H1 (cell line): ENCODE measurements at regions not wholly inside any gene's neighbourhood (a gene's known extent, or its start where the extent isn't known, plus 50 kb on each side); places are given as distances from the start of the nearest gene placed in this dataset.

Experiments
- CTCF ChIA-PET: fragments of 300-600 bp; sonication (Branson Sonifier 250); formaldehyde crosslinking; loops from one replicate; lab custom pipeline; 2021; ENCODE audit not compliant: partially characterized antibody; lab: Charles Lee
- POLR2A ChIA-PET: fragments of 300-600 bp; sonication (Branson Sonifier 250); formaldehyde crosslinking; loops from one replicate; lab custom pipeline; 2021; ENCODE audit warnings: inconsistent platforms; ENCODE audit not compliant: partially characterized antibody; lab: Charles Lee
- DNase-seq, 2 experiments: peaks; one replicate each; pipeline versions ENCODE4 v3.0.0 to v3.0.0-alpha.2; 2010 to 2022; ENCODE audit warnings: low spot score in 2 of 2, low read depth in 1 of 2, mixed read lengths in 1 of 2
- FAIRE-seq: peaks from 2 replicates; lab custom pipeline; 2011; peaks lifted over from hg19 to GRCh38; lab: Jason Lieb, UNC
- H2AFZ ChIP-seq: 2 replicates; pipeline ENCODE4 v1.8.1; 2012; ENCODE audit warnings: low read length, inconsistent platforms
- H2AK5ac ChIP-seq: 2 replicates; pipeline ENCODE4 v1.6.1; 2013; ENCODE audit warnings: low read depth, low read length
- H2BK120ac ChIP-seq: replicated peaks from 2 replicates; pipeline ENCODE3; 2013; ENCODE audit warnings: low read depth, low read length, inconsistent platforms
- H2BK12ac ChIP-seq: 2 replicates; pipeline ENCODE4 v1.6.1; 2013; ENCODE audit warnings: low read depth, low read length
- H2BK15ac ChIP-seq: 2 replicates; pipeline ENCODE4 v1.6.1; 2013; ENCODE audit warnings: low read length
- H2BK20ac ChIP-seq: 2 replicates; pipeline ENCODE4 v1.6.1; 2013; ENCODE audit warnings: low read length
- H2BK5ac ChIP-seq: 2 replicates; pipeline ENCODE4 v1.6.1; 2013; ENCODE audit warnings: low read depth, low read length
- H3K14ac ChIP-seq: 2 replicates; pipeline ENCODE4 v1.6.1; 2013; ENCODE audit warnings: inconsistent platforms; ENCODE audit not compliant: insufficient read length
- H3K18ac ChIP-seq: 2 replicates; pipeline ENCODE4 v1.6.1; 2013; ENCODE audit warnings: low read length; ENCODE audit errors: extremely low read depth
- H3K23ac ChIP-seq: 2 replicates; pipeline ENCODE4 v1.6.1; 2013; ENCODE audit warnings: inconsistent platforms; ENCODE audit not compliant: insufficient read length
- H3K23me2 ChIP-seq: 2 replicates; pipeline ENCODE4 v1.6.1; 2013; ENCODE audit warnings: low read depth, low read length
- H3K27ac ChIP-seq: 2 replicates; pipeline ENCODE4 v1.6.1; 2011; ENCODE audit warnings: low read depth, low read length, inconsistent platforms
- H3K27me3 ChIP-seq, 4 experiments: replicated peaks in 1 of 4; 1 replicate in 1 of 4; 2 replicates in 3 of 4; pipeline versions ENCODE4 v1.6.1 to v1.8.1; 2011 to 2013; ENCODE audit warnings: low read length in 3 of 4, mild to moderate bottlenecking in 3 of 4, inconsistent platforms in 2 of 4, mixed read lengths in 2 of 4, moderate library complexity in 1 of 4; ENCODE audit not compliant: control insufficient read depth in 3 of 4, insufficient read depth in 3 of 4; ENCODE audit errors: extremely low read depth in 1 of 4
- H3K36me3 ChIP-seq, 4 experiments: 2 replicates each; pipeline versions ENCODE4 v1.6.1 to v1.8.1; 2011 to 2013; ENCODE audit warnings: mild to moderate bottlenecking in 4 of 4, low read length in 3 of 4, moderate library complexity in 2 of 4, control low read depth in 1 of 4, inconsistent platforms in 1 of 4; ENCODE audit not compliant: insufficient read depth in 4 of 4, control insufficient read depth in 2 of 4
- H3K4ac ChIP-seq: replicated peaks from 2 replicates; pipeline ENCODE3; 2013; ENCODE audit warnings: low read length, low read depth, mixed read lengths, inconsistent platforms; ENCODE audit not compliant: insufficient read length
- H3K4me1 ChIP-seq, 4 experiments: replicated peaks in 1 of 4; 1 replicate in 1 of 4; 2 replicates in 3 of 4; pipeline versions ENCODE4 v1.6.1 to v1.8.1; 2011 to 2013; ENCODE audit warnings: low read length in 3 of 4, inconsistent platforms in 2 of 4, mixed read lengths in 1 of 4; ENCODE audit not compliant: insufficient read depth in 4 of 4, control insufficient read depth in 3 of 4
- H3K4me2 ChIP-seq, 2 experiments: 2 replicates each; pipeline versions ENCODE4 v1.6.1 to v1.8.1; 2011 to 2013; ENCODE audit warnings: low read depth in 2 of 2, low read length in 2 of 2, control low read depth in 1 of 2, inconsistent platforms in 1 of 2, mild to moderate bottlenecking in 1 of 2; ENCODE audit not compliant: insufficient read depth in 1 of 2
- H3K4me3 ChIP-seq, 4 experiments: fragments of 200-600, 300-600 bp in 1 of 4; sonication (generic), shearing (Covaris generic), sonication (Bioruptor Twin) in 1 of 4; 2 replicates each; pipeline versions ENCODE4 v1.5.1 to v1.8.1; 2011 to 2016; ENCODE audit warnings: low read length in 4 of 4, low read depth in 3 of 4, control low read depth in 2 of 4, inconsistent platforms in 2 of 4, mild to moderate bottlenecking in 2 of 4, mixed read lengths in 1 of 4, moderate library complexity in 1 of 4; ENCODE audit not compliant: insufficient read depth in 2 of 4; ENCODE audit errors: extremely low read depth in 1 of 4
- H3K56ac ChIP-seq: replicated peaks from 2 replicates; pipeline ENCODE3; 2013; ENCODE audit warnings: low read depth, mild to moderate bottlenecking, mixed read lengths, low read length, inconsistent platforms; ENCODE audit not compliant: insufficient read length
- H3K79me1 ChIP-seq: 2 replicates; pipeline ENCODE4 v1.6.1; 2013; ENCODE audit warnings: low read depth, low read length, control low read depth
- H3K79me2 ChIP-seq, 2 experiments: 2 replicates each; pipeline versions ENCODE4 v1.6.1 to v1.8.1; 2012 to 2013; ENCODE audit warnings: low read length in 2 of 2, mild to moderate bottlenecking in 2 of 2, inconsistent platforms in 1 of 2; ENCODE audit not compliant: insufficient read depth in 2 of 2, control insufficient read depth in 1 of 2
- H3K9ac ChIP-seq, 4 experiments: replicated peaks in 1 of 4; 1 replicate in 1 of 4; 2 replicates in 3 of 4; pipeline versions ENCODE4 v1.6.1 to v1.8.1; 2011 to 2013; ENCODE audit warnings: low read depth in 3 of 4, low read length in 3 of 4, control low read depth in 2 of 4, mild to moderate bottlenecking in 2 of 4, moderate library complexity in 2 of 4, inconsistent platforms in 1 of 4; ENCODE audit errors: extremely low read depth in 1 of 4
- H3K9me3 ChIP-seq, 2 experiments: 2 replicates each; pipeline versions ENCODE4 v1.6.1 to v1.8.1; 2012 to 2013; ENCODE audit warnings: mild to moderate bottlenecking in 2 of 2, moderate library complexity in 2 of 2, control low read depth in 1 of 2, inconsistent platforms in 1 of 2, low read depth in 1 of 2, low read length in 1 of 2, mixed read lengths in 1 of 2; ENCODE audit not compliant: insufficient read depth in 2 of 2
- H4K20me1 ChIP-seq, 2 experiments: replicated peaks in 1 of 2; 2 replicates each; pipeline versions ENCODE3 to v1.8.1; 2011 to 2013; ENCODE audit warnings: inconsistent platforms in 2 of 2, low read length in 2 of 2, mild to moderate bottlenecking in 1 of 2; ENCODE audit not compliant: insufficient read depth in 2 of 2, control insufficient read depth in 1 of 2
- H4K5ac ChIP-seq: 2 replicates; pipeline ENCODE4 v1.6.1; 2013; ENCODE audit warnings: low read length, low read depth, mixed read lengths, inconsistent platforms; ENCODE audit not compliant: insufficient read length
- H4K8ac ChIP-seq: 2 replicates; pipeline ENCODE4 v1.8.0; 2013; ENCODE audit warnings: mild to moderate bottlenecking, moderate library complexity, low read length, inconsistent platforms; ENCODE audit not compliant: insufficient read depth; ENCODE audit errors: extremely low read depth
- H4K91ac ChIP-seq: replicated peaks from 2 replicates; pipeline ENCODE3; 2013; ENCODE audit warnings: low read length, mixed read lengths, inconsistent platforms; ENCODE audit not compliant: insufficient read length
- CEBPB ChIP-seq: IDR thresholded peaks from 2 replicates; pipeline ENCODE4 v1.6.1; 2012; ENCODE audit warnings: low read depth, low read length
- CHD1 ChIP-seq: IDR thresholded peaks from 2 replicates; pipeline ENCODE4 v1.6.1; 2012; ENCODE audit warnings: low read depth, low read length, improper control_type of control experiment
- EP300 ChIP-seq, 2 experiments: IDR thresholded peaks; 1 replicate in 1 of 2; 2 replicates in 1 of 2; pipeline ENCODE4 v1.6.1; 2011 to 2012; ENCODE audit warnings: low read depth in 2 of 2, low read length in 2 of 2, mild to moderate bottlenecking in 2 of 2, borderline replicate concordance in 1 of 2, inconsistent platforms in 1 of 2, moderate library complexity in 1 of 2
- GTF2F1 ChIP-seq: IDR thresholded peaks from 2 replicates; pipeline ENCODE4 v1.6.1; 2012; ENCODE audit warnings: low read depth, low read length, improper control_type of control experiment, borderline replicate concordance
- KDM5A ChIP-seq: fragments of 200-600 bp; IDR thresholded peaks from 2 replicates; pipeline ENCODE4 v1.7.1; 2012; ENCODE audit warnings: mild to moderate bottlenecking, low read length, inconsistent platforms, mixed read lengths
- NRF1 ChIP-seq: IDR thresholded peaks from 2 replicates; pipeline ENCODE4 v1.6.1; 2011; ENCODE audit warnings: mild to moderate bottlenecking, low read depth, low read length, improper control_type of control experiment
- SIX5 ChIP-seq: IDR thresholded peaks from 2 replicates; pipeline ENCODE4 v1.6.1; 2011; ENCODE audit warnings: mild to moderate bottlenecking, low read depth, low read length
- SP2 ChIP-seq: IDR thresholded peaks from 2 replicates; pipeline ENCODE4 v1.6.1; 2012; ENCODE audit warnings: mild to moderate bottlenecking, low read length, inconsistent platforms
- TCF12 ChIP-seq: IDR thresholded peaks from 2 replicates; pipeline ENCODE4 v1.6.1; 2011; ENCODE audit warnings: low read depth, mild to moderate bottlenecking, low read length
- TEAD4 ChIP-seq: IDR thresholded peaks from 2 replicates; pipeline ENCODE4 v1.6.1; 2012; ENCODE audit warnings: low read depth, low read length, inconsistent platforms, mixed read lengths
- TF ChIP-seq, protein P1 (sequence below): IDR thresholded peaks from 2 replicates; pipeline ENCODE4 v1.6.1; 2012; ENCODE audit warnings: inconsistent platforms
- TF ChIP-seq, protein P2 (sequence below): IDR thresholded peaks from 2 replicates; pipeline ENCODE4 v1.6.1; 2012; ENCODE audit warnings: low read length, inconsistent platforms

DNA sequence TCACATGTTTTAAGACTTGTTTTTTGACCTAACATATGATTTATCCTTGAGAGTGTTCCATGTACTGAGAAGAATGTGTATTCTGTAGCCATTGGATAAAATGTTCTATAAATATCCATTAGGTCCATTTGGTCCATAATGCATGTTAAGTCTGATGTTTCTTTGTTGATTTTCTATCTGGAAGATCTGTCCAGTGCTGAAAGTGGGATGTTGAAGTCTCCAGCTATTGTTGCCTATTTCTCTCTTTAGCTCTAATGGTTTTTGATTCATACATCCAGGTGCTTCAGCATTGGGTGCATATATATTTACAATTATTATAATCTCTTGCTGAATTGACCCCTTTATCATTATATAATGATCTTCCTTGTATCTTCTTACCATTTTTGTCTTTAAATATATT, 451.1 kb downstream of the BRINP1 start:
- H3K4me3 ChIP-seq, result no peak overlapping the region
- no peak overlapping the region for H3K4ac ChIP-seq
- H2BK12ac ChIP-seq, result no peak overlapping the region
- no peak overlapping the region for H3K4me2 ChIP-seq
- no peaks in the 10 kb centered on the region for H3K27me3 ChIP-seq
- no peak for DNase-seq
- no peaks in the 10 kb centered on the region for H3K79me1 ChIP-seq
- no peak overlapping the region for H2BK5ac ChIP-seq
- no peaks in the 10 kb centered on the region for H3K79me2 ChIP-seq
- no peak overlapping the region for H2BK20ac ChIP-seq
- CTCF ChIA-PET, result no interaction called here
- no peaks in the 10 kb centered on the region for H3K23me2 ChIP-seq
- no peak overlapping the region for H2BK15ac ChIP-seq
- no peaks in the 10 kb centered on the region for H4K20me1 ChIP-seq
- H4K8ac ChIP-seq, result no peak overlapping the region
- H2AK5ac ChIP-seq, result no peak overlapping the region
- no peaks in the 10 kb centered on the region for H3K4me1 ChIP-seq
- H3K36me3 ChIP-seq, result no peaks in the 10 kb centered on the region
- no peaks in the 10 kb centered on the region for H3K9me3 ChIP-seq
- POLR2A ChIA-PET, result no interaction called here
- no peak overlapping the region for H3K9ac ChIP-seq
- H2BK120ac ChIP-seq, result no peak overlapping the region
- H4K91ac ChIP-seq, result no peak overlapping the region
- no peak for FAIRE-seq
- no peak overlapping the region for H3K56ac ChIP-seq
- H3K23ac ChIP-seq, result no peak overlapping the region
- no peak overlapping the region for H3K18ac ChIP-seq
- no peak overlapping the region for H4K5ac ChIP-seq
- TF ChIP-seq EP300 (IDR thresholded peaks at IDR 0.05; ENCODE audit: borderline replicate concordance in 1 of 2, low read depth in 2 of 2, low read length in 2 of 2) (no peak), CEBPB (no peak), TCF12 (no peak), GTF2F1 (no peak), NRF1 (no peak), SP2 (no peak), SIX5 (no peak), CHD1 (no peak), KDM5A (no peak), TEAD4 (no peak)
- TF ChIP-seq, protein P1, sequence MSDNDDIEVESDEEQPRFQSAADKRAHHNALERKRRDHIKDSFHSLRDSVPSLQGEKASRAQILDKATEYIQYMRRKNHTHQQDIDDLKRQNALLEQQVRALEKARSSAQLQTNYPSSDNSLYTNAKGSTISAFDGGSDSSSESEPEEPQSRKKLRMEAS, result no peak
- TF ChIP-seq, protein P2, sequence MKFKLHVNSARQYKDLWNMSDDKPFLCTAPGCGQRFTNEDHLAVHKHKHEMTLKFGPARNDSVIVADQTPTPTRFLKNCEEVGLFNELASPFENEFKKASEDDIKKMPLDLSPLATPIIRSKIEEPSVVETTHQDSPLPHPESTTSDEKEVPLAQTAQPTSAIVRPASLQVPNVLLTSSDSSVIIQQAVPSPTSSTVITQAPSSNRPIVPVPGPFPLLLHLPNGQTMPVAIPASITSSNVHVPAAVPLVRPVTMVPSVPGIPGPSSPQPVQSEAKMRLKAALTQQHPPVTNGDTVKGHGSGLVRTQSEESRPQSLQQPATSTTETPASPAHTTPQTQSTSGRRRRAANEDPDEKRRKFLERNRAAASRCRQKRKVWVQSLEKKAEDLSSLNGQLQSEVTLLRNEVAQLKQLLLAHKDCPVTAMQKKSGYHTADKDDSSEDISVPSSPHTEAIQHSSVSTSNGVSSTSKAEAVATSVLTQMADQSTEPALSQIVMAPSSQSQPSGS, result no peak
- TF ChIP-seq, all 59 proteins: peak for 0
- no peak overlapping the region for H3K27ac ChIP-seq
- H3K14ac ChIP-seq, result no peak overlapping the region
- H2AFZ ChIP-seq, result no peak overlapping the region
